ENCODE measurements at regions not wholly inside any gene's neighbourhood (a gene's known extent, or its start where the extent isn't known, plus 50 kb on each side); places are given as distances from the start of the nearest gene placed in this dataset.

DNA sequence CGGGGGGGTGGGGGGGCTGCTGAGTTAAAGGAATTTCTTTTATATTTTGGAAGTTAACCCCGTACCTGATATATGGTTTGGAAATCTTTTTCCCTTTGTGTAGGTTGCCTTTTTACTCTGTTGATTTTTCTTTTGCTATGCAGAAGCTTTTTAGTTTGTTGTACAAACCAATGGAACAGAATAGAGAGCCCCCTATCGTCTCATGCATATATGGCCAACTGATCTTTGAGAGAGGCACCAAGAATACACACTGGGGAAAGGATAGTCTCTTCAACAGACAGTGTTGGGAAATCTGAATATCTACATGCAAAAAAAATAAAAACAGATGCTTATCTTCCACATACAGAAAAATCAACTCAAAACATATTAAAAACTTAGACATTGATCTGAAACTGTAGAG is 647.8 kb upstream of the KLHL29 start:
- no peak for TF ChIP-seq EZH2 (IDR thresholded peaks at IDR 0.05)
- no peak for TF ChIP-seq POLR2AphosphoS5 (IDR thresholded peaks at IDR 0.05; ENCODE audit: borderline replicate concordance, low read depth, low read length)
- no peak for TF ChIP-seq FOXP2 (optimal IDR thresholded peaks at IDR 0.05; ENCODE audit: control extremely low read depth, extremely low read length, insufficient read depth)
- no peak overlapping the region for H3K4me3 ChIP-seq
- H3K36me3 ChIP-seq (ENCODE audit: insufficient read depth, low read length), result no peaks in the 10 kb centered on the region
- H3K9me3 ChIP-seq (ENCODE audit: low read depth, low read length), result no peaks in the 10 kb centered on the region
- H3K27ac ChIP-seq, result no peak overlapping the region
- no peak overlapping the region for H3K9ac ChIP-seq (ENCODE audit: insufficient read length)
- DNase-seq (ENCODE audit: low read depth, low spot score), result no peak

DNA sequence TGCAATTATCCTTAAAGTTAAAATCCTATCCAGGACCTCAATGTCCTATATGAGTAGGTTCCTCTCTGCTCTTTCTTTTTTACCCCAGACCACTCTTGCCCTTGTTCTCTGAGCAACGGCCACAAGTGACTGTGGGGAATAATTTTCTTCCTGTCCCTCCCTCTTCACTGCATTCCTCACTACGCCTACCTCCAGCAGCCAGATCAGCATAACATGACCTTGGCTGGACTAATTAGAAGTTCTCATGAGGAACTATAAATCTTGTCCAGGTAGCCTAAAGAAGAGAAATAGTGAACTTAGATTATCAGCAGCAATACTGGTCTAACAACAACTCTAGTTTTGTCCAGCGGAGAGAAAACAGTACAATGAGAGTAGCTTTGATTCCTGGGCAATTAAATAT is 643.8 kb upstream of the KLHL29 start:
- TF ChIP-seq POLR2AphosphoS5 (IDR thresholded peaks at IDR 0.05; ENCODE audit: borderline replicate concordance, low read depth, low read length) (no peak), FOXP2 (optimal IDR thresholded peaks at IDR 0.05; ENCODE audit: control extremely low read depth, extremely low read length, insufficient read depth) (no peak), EZH2 (IDR thresholded peaks at IDR 0.05) (no peak)
- Histone ChIP-seq H3K9ac (ENCODE audit: insufficient read length) (no peak overlapping the region), H3K27ac (no peak overlapping the region), H3K36me3 (ENCODE audit: insufficient read depth, low read length) (no peaks in the 10 kb centered on the region), H3K4me3 (no peak overlapping the region), H3K9me3 (ENCODE audit: low read depth, low read length) (no peaks in the 10 kb centered on the region)
- no peak for DNase-seq (ENCODE audit: low read depth, low spot score)

DNA sequence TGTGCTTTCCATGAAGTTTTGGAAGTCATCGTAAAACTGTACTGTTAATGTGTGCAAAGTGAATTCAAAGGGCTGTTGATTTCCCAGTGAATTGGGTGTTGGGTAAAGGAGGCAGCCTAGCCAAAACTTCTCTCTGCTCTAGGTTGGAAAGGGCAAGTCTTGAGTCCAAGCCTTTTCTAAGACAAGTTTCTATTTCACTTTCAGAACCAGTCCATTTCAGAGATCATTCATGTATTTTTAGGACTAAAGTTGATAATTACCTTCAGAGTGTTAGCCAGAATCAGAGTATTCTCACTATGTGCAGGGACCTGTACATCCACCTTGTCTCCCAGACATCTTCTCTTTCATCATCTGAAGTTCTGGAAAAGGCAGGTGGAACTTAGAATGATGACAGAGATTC is 636.1 kb upstream of the KLHL29 start:
- no peaks in the 10 kb centered on the region for H3K36me3 ChIP-seq (ENCODE audit: insufficient read depth, low read length)
- H3K4me3 ChIP-seq, result no peak overlapping the region
- TF ChIP-seq POLR2AphosphoS5 (IDR thresholded peaks at IDR 0.05; ENCODE audit: borderline replicate concordance, low read depth, low read length) (no peak), EZH2 (IDR thresholded peaks at IDR 0.05) (no peak), FOXP2 (optimal IDR thresholded peaks at IDR 0.05; ENCODE audit: control extremely low read depth, extremely low read length, insufficient read depth) (no peak)
- no peak overlapping the region for H3K27ac ChIP-seq
- no peaks in the 10 kb centered on the region for H3K9me3 ChIP-seq (ENCODE audit: low read depth, low read length)
- H3K9ac ChIP-seq (ENCODE audit: insufficient read length), result no peak overlapping the region
- DNase-seq (ENCODE audit: low read depth, low spot score), result no peak

DNA sequence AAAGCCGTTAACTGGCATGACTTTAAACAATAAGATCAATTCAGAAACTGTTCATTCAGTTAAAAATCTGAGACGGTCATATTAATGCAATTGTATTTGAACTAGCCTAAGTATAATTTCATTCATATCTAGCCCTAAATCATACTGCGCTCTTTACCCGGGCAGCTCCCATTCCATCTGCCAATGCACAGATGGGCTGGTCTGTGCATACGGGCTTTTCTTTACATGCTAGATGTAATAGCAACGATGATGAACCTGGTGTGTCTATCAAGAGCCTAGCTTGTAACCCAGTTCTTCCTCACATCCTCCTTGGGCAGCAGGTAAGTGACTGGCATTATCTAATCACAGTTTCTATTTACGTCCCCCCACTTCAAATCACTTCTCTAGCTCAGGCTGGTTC is 631.5 kb upstream of the KLHL29 start:
- no peak overlapping the region for H3K4me3 ChIP-seq
- DNase-seq (ENCODE audit: low read depth, low spot score), result no peak
- no peak overlapping the region for H3K9ac ChIP-seq (ENCODE audit: insufficient read length)
- no peaks in the 10 kb centered on the region for H3K9me3 ChIP-seq (ENCODE audit: low read depth, low read length)
- H3K36me3 ChIP-seq (ENCODE audit: insufficient read depth, low read length), result no peaks in the 10 kb centered on the region
- TF ChIP-seq EZH2 (IDR thresholded peaks at IDR 0.05), result no peak
- no peak overlapping the region for H3K27ac ChIP-seq

DNA sequence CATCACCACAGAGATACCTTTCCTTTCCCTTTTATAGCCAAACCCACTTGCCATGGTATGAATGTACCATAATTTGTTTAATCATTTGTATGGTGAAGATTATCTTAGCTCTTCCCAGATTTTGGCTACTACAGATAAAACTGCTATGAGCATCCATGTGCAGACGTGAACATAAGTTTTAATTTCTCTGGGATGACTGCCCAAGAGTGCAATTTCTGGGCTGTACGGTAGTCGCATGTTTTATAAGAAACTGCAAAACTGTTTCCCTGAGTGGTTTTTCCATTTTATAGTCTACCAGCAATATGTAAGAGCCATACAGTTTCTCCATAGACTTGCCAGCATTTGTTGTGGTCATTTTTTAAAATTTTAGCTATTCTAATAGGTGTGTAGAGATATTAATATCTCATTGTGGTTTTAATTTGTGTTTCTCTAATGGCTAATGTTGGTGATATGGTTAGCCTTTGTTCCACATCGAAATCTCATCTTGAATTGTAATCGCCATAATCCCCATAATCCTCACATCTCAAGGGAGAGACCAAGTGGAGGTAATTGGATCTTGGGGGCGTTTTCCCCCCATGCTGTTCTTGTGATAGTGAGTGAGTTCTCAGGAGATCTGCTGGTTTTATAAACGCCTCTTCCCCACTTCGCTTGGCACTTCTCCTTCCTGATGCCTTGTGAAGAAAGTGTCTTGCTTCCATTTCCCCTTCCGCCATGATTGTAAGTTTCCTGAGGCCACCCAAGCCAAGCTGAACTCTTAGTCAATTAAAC is 628.5 kb upstream of the KLHL29 start:
- H3K9ac ChIP-seq (ENCODE audit: insufficient read length), result no peak overlapping the region
- H3K36me3 ChIP-seq (ENCODE audit: insufficient read depth, low read length), result no peaks in the 10 kb centered on the region
- no peak for DNase-seq (ENCODE audit: low read depth, low spot score)
- H3K27ac ChIP-seq, result no peak overlapping the region
- H3K4me3 ChIP-seq, result no peak overlapping the region
- no peaks in the 10 kb centered on the region for H3K9me3 ChIP-seq (ENCODE audit: low read depth, low read length)
- no peak for TF ChIP-seq FOXP2 (optimal IDR thresholded peaks at IDR 0.05; ENCODE audit: control extremely low read depth, extremely low read length, insufficient read depth)
- TF ChIP-seq EZH2 (IDR thresholded peaks at IDR 0.05), result no peak
- no peak for TF ChIP-seq POLR2AphosphoS5 (IDR thresholded peaks at IDR 0.05; ENCODE audit: borderline replicate concordance, low read depth, low read length)

DNA sequence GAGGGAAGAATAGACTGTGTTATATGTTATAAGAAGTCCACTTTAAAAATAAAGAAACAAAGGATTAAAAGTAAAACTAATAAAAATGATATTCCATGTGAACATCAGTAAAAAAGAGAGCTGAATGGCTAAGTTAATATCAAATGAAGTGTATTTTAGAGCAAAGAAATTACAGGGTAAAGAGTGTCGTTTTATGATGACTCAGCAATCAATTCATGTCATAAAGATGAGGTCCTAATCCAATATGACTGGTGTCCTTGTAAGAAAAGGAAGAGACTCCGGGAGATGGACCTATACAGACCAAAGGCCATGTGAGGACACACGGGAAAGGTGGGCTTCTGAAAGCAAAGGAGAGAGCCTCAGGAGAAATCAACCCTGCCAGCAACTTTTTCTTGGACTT is 615.5 kb upstream of the KLHL29 start:
- Histone ChIP-seq H3K9ac (ENCODE audit: insufficient read length) (no peak overlapping the region), H3K9me3 (ENCODE audit: low read depth, low read length) (no peaks in the 10 kb centered on the region), H3K27ac (no peak overlapping the region), H3K4me3 (no peak overlapping the region), H3K36me3 (ENCODE audit: insufficient read depth, low read length) (no peaks in the 10 kb centered on the region)
- TF ChIP-seq EZH2 (IDR thresholded peaks at IDR 0.05) (no peak), POLR2AphosphoS5 (IDR thresholded peaks at IDR 0.05; ENCODE audit: borderline replicate concordance, low read depth, low read length) (no peak), FOXP2 (optimal IDR thresholded peaks at IDR 0.05; ENCODE audit: control extremely low read depth, extremely low read length, insufficient read depth) (no peak)
- no peak for DNase-seq (ENCODE audit: low read depth, low spot score)

DNA sequence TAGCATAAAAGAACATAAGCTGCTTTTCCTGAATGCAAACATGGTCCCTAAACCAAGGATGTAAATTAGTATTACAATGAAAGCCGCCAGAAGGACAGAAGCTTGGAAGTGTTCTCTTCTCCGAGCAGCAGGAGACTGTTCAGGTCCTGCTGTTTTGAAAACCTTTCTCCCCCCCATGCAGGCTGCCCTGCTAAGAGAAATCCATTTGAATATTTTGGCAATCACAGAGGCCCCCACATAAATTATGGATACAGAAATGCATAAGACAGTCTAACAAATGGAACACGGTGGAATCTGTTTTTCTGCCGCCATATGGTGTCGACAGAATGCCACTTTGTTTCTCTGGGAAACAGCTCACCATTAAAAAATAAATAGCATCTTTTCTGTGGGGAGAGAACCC is 600.4 kb upstream of the KLHL29 start:
- TF ChIP-seq POLR2AphosphoS5 (IDR thresholded peaks at IDR 0.05; ENCODE audit: borderline replicate concordance, low read depth, low read length), result no peak
- TF ChIP-seq EZH2 (IDR thresholded peaks at IDR 0.05), result no peak
- TF ChIP-seq FOXP2 (optimal IDR thresholded peaks at IDR 0.05; ENCODE audit: control extremely low read depth, extremely low read length, insufficient read depth), result no peak
- Histone ChIP-seq H3K36me3 (ENCODE audit: insufficient read depth, low read length) (no peaks in the 10 kb centered on the region), H3K27ac (no peak overlapping the region), H3K9me3 (ENCODE audit: low read depth, low read length) (no peaks in the 10 kb centered on the region), H3K4me3 (no peak overlapping the region), H3K9ac (ENCODE audit: insufficient read length) (no peak overlapping the region)
- DNase-seq (ENCODE audit: low read depth, low spot score), result no peak

GRCh38 chr2:22786817-22787216 is 598.2 kb upstream of the KLHL29 start:
- TF ChIP-seq EZH2 (IDR thresholded peaks at IDR 0.05), result no peak
- TF ChIP-seq FOXP2 (optimal IDR thresholded peaks at IDR 0.05; ENCODE audit: control extremely low read depth, extremely low read length, insufficient read depth), result no peak
- TF ChIP-seq POLR2AphosphoS5 (IDR thresholded peaks at IDR 0.05; ENCODE audit: borderline replicate concordance, low read depth, low read length), result no peak
- no peak for DNase-seq (ENCODE audit: low read depth, low spot score)
- no peaks in the 10 kb centered on the region for H3K36me3 ChIP-seq (ENCODE audit: insufficient read depth, low read length)
- H3K4me3 ChIP-seq, result no peak overlapping the region
- no peak overlapping the region for H3K27ac ChIP-seq
- no peak overlapping the region for H3K9ac ChIP-seq (ENCODE audit: insufficient read length)
- H3K9me3 ChIP-seq (ENCODE audit: low read depth, low read length), result no peaks in the 10 kb centered on the region

DNA sequence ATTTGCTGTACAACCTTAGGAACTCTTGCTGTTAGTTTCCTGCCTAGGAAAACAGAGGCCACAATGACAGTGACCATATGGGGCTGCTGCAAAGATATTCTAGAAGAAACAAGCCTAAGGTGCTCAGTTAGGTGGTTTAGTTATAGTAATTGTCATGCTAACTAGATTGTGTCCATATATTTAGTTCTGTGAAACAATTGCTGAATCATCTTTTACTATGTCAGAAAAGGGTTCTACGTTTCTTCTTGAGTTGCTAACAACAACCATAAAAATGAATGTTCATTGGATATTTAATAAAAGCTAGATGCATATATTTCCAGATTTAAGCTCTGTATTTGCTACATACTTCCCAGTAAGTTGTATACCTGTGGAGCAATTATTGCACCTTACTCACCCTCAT is 597.2 kb upstream of the KLHL29 start:
- H3K36me3 ChIP-seq (ENCODE audit: insufficient read depth, low read length), result no peaks in the 10 kb centered on the region
- H3K4me3 ChIP-seq, result no peak overlapping the region
- no peak overlapping the region for H3K9ac ChIP-seq (ENCODE audit: insufficient read length)
- no peak for DNase-seq (ENCODE audit: low read depth, low spot score)
- no peak overlapping the region for H3K27ac ChIP-seq
- no peak for TF ChIP-seq POLR2AphosphoS5 (IDR thresholded peaks at IDR 0.05; ENCODE audit: borderline replicate concordance, low read depth, low read length)
- TF ChIP-seq FOXP2 (optimal IDR thresholded peaks at IDR 0.05; ENCODE audit: control extremely low read depth, extremely low read length, insufficient read depth), result no peak
- TF ChIP-seq EZH2 (IDR thresholded peaks at IDR 0.05), result no peak
- no peaks in the 10 kb centered on the region for H3K9me3 ChIP-seq (ENCODE audit: low read depth, low read length)

All from SK-N-MC (cell line).